IMR-90 (cell line): ENCODE measurements at regions not wholly inside any gene's neighbourhood (a gene's known extent, or its start where the extent isn't known, plus 50 kb on each side); places are given as distances from the start of the nearest gene placed in this dataset.

ENCODE experiments used
- ATAC-seq: fragments of 200-7000 bp; cut with Tn5 transposase; 2 replicates; pipeline ENCODE4 v1.9.1; 2020; ENCODE audit warnings: low read depth, mild to moderate bottlenecking, moderate library complexity
- BruUV-seq: library from RNA; stranded (reverse); fragments of 400-500 nt; replicated peaks from 2 replicates; lab custom pipeline; 2021; lab: Mats Ljungman, UMichigan
- CTCF ChIA-PET: fragments of 300-600 bp; formaldehyde crosslinking; extraction: SDS; loops from one replicate; lab custom pipeline; 2021; ENCODE audit warnings: antibody characterized with exemption; lab: Yijun Ruan, JAX
- POLR2A ChIA-PET: fragments of 300-600 bp; sonication (Branson Sonifier 250); formaldehyde crosslinking; loops from one replicate; lab custom pipeline; 2022; ENCODE audit warnings: antibody characterized with exemption; ENCODE audit not compliant: unreplicated experiment; lab: Charles Lee
- DNase-seq: peaks from one replicate; pipeline ENCODE4 v3.0.0; 2013
- H2AFZ ChIP-seq: replicated peaks from 2 replicates; pipeline ENCODE3; 2013; ENCODE audit warnings: low read length, mild to moderate bottlenecking; ENCODE audit not compliant: poor library complexity
- H2AK5ac ChIP-seq: 2 replicates; pipeline ENCODE4 v1.6.1; 2013; ENCODE audit warnings: low read depth, low read length, inconsistent platforms
- H2AK9ac ChIP-seq: replicated peaks from 2 replicates; pipeline ENCODE3; 2013; ENCODE audit warnings: mild to moderate bottlenecking, low read depth, low read length, moderate library complexity; ENCODE audit not compliant: poor library complexity
- H2BK120ac ChIP-seq: 2 replicates; pipeline ENCODE4 v1.6.1; 2013; ENCODE audit warnings: low read depth, low read length, inconsistent platforms
- H2BK15ac ChIP-seq: 3 replicates; pipeline ENCODE4 v1.6.1; 2013; ENCODE audit warnings: low read depth, low read length, inconsistent platforms
- H2BK20ac ChIP-seq: 2 replicates; pipeline ENCODE4 v1.6.1; 2013; ENCODE audit warnings: low read depth, mild to moderate bottlenecking, inconsistent platforms, low read length, moderate library complexity
- H2BK5ac ChIP-seq: 2 replicates; pipeline ENCODE4 v1.6.1; 2013; ENCODE audit warnings: mild to moderate bottlenecking, low read depth, low read length, inconsistent platforms; ENCODE audit not compliant: poor library complexity, severe bottlenecking
- H3K14ac ChIP-seq: replicated peaks from 2 replicates; pipeline ENCODE4 v1.6.1; 2013; ENCODE audit warnings: low read depth, low read length, inconsistent platforms
- H3K18ac ChIP-seq: 2 replicates; pipeline ENCODE4 v1.6.1; 2013; ENCODE audit warnings: low read depth, low read length, control low read depth
- H3K23ac ChIP-seq: 2 replicates; pipeline ENCODE4 v1.6.1; 2013; ENCODE audit warnings: low read depth, low read length, inconsistent platforms
- H3K27ac ChIP-seq: 2 replicates; pipeline ENCODE4 v1.5.1; 2013; ENCODE audit warnings: mild to moderate bottlenecking, control low read depth, low read length; ENCODE audit not compliant: insufficient read depth
- H3K27me3 ChIP-seq: 2 replicates; pipeline ENCODE4 v1.6.1; 2013; ENCODE audit warnings: low read length; ENCODE audit not compliant: control insufficient read depth, insufficient read depth
- H3K36me3 ChIP-seq: 2 replicates; pipeline ENCODE4 v1.6.1; 2013; ENCODE audit warnings: low read length, mixed read lengths; ENCODE audit not compliant: control insufficient read depth, insufficient read depth
- H3K4ac ChIP-seq: 2 replicates; pipeline ENCODE4 v1.6.1; 2013; ENCODE audit warnings: low read depth, low read length, inconsistent platforms
- H3K4me1 ChIP-seq: 2 replicates; pipeline ENCODE4 v1.6.1; 2013; ENCODE audit warnings: low read length, mixed read lengths; ENCODE audit not compliant: control insufficient read depth, insufficient read depth
- H3K4me2 ChIP-seq: 2 replicates; pipeline ENCODE4 v1.6.1; 2013; ENCODE audit warnings: low read depth, mild to moderate bottlenecking, control low read depth, low read length, moderate library complexity
- H3K4me3 ChIP-seq: 2 replicates; pipeline ENCODE4 v1.5.1; 2013; ENCODE audit warnings: low read depth, mild to moderate bottlenecking, control low read depth, low read length, moderate library complexity; ENCODE audit not compliant: insufficient read depth
- H3K56ac ChIP-seq: 2 replicates; pipeline ENCODE4 v1.6.1; 2013; ENCODE audit warnings: low read length, inconsistent platforms; ENCODE audit not compliant: insufficient read depth; ENCODE audit errors: extremely low read depth
- H3K79me1 ChIP-seq, 2 experiments: 2 replicates each; pipeline ENCODE4 v1.6.1; 2013; ENCODE audit warnings: low read length in 2 of 2, inconsistent platforms in 1 of 2, low read depth in 1 of 2
- H3K9ac ChIP-seq: 2 replicates; pipeline ENCODE4 v1.6.1; 2013; ENCODE audit warnings: low read depth, low read length, control low read depth
- H3K9me1 ChIP-seq: 2 replicates; pipeline ENCODE4 v1.6.1; 2013; ENCODE audit warnings: low read length, inconsistent platforms; ENCODE audit not compliant: insufficient read depth
- H3K9me3 ChIP-seq: 2 replicates; pipeline ENCODE4 v1.6.1; 2013; ENCODE audit warnings: low read length; ENCODE audit not compliant: control insufficient read depth, insufficient read depth
- H4K20me1 ChIP-seq: 2 replicates; pipeline ENCODE4 v1.6.1; 2013; ENCODE audit warnings: low read length, inconsistent platforms; ENCODE audit not compliant: insufficient read depth
- H4K5ac ChIP-seq: 2 replicates; pipeline ENCODE4 v1.6.1; 2013; ENCODE audit warnings: mild to moderate bottlenecking, low read depth, low read length, control low read depth
- H4K8ac ChIP-seq, 2 experiments: 2 replicates each; pipeline ENCODE4 v1.6.1; 2013; ENCODE audit warnings: low read depth in 2 of 2, low read length in 2 of 2, control low read depth in 1 of 2, inconsistent platforms in 1 of 2
- H4K91ac ChIP-seq: 2 replicates; pipeline ENCODE4 v1.6.1; 2013; ENCODE audit warnings: low read depth, low read length, inconsistent platforms; ENCODE audit not compliant: insufficient read depth
- BHLHE40 ChIP-seq: fragments of 150-350 bp; IDR thresholded peaks from 2 replicates; pipeline ENCODE4 v1.6.1; 2016; ENCODE audit warnings: mild to moderate bottlenecking, low read depth, low read length
- CEBPB ChIP-seq: IDR thresholded peaks from 2 replicates; pipeline ENCODE4 v1.6.1; 2012; ENCODE audit warnings: low read depth, low read length, improper control_type of control experiment
- CHD1 ChIP-seq: IDR thresholded peaks from 2 replicates; pipeline ENCODE4 v1.6.1; 2012; ENCODE audit warnings: low read depth, low read length, improper control_type of control experiment
- FOS ChIP-seq: fragments of 150-350 bp; IDR thresholded peaks from 2 replicates; pipeline ENCODE4 v1.6.1; 2016; ENCODE audit warnings: low read depth, low read length
- MAFK ChIP-seq: IDR thresholded peaks from 2 replicates; pipeline ENCODE4 v1.6.1; 2012; ENCODE audit warnings: low read depth, low read length, improper control_type of control experiment
- MAZ ChIP-seq: IDR thresholded peaks from 2 replicates; pipeline ENCODE4 v1.6.1; 2012; ENCODE audit warnings: low read depth, mild to moderate bottlenecking, low read length, improper control_type of control experiment, moderate library complexity, borderline replicate concordance
- MXI1 ChIP-seq: IDR thresholded peaks from 2 replicates; pipeline ENCODE4 v1.6.1; 2012; ENCODE audit warnings: low read depth, mild to moderate bottlenecking, low read length, moderate library complexity, borderline replicate concordance
- NFE2L2 ChIP-seq: fragments of 150-350 bp; IDR thresholded peaks from 2 replicates; pipeline ENCODE4 v1.6.1; 2016; ENCODE audit warnings: low read depth, mild to moderate bottlenecking, low read length
- POLR2A ChIP-seq: IDR thresholded peaks from 2 replicates; pipeline ENCODE4 v1.6.1; 2012; ENCODE audit warnings: mild to moderate bottlenecking, low read depth, low read length
- RAD21 ChIP-seq: IDR thresholded peaks from 2 replicates; pipeline ENCODE4 v1.6.1; 2012; ENCODE audit warnings: low read length, improper control_type of control experiment
- RCOR1 ChIP-seq: IDR thresholded peaks from 2 replicates; pipeline ENCODE4 v1.6.1; 2012; ENCODE audit warnings: mild to moderate bottlenecking, low read length, improper control_type of control experiment; ENCODE audit not compliant: insufficient replicate concordance
- RFX5 ChIP-seq: IDR thresholded peaks from 2 replicates; pipeline ENCODE4 v1.8.0; 2012; ENCODE audit warnings: low read depth, mild to moderate bottlenecking, low read length, moderate library complexity
- SMC3 ChIP-seq: fragments of 150-350 bp; IDR thresholded peaks from 2 replicates; pipeline ENCODE4 v1.6.1; 2016; ENCODE audit warnings: low read depth, mild to moderate bottlenecking, antibody characterized with exemption, low read length, moderate library complexity
- USF2 ChIP-seq: fragments of 150-350 bp; IDR thresholded peaks from 2 replicates; pipeline ENCODE4 v1.6.1; 2017; ENCODE audit warnings: mild to moderate bottlenecking, antibody characterized with exemption, low read length, low read depth
- WGBS, 2 experiments: methylation state at CpG; one replicate each; pipeline versions ENCODE4 v1.1.5 to v1.1.7; 2013; ENCODE audit warnings: missing lambda C conversion rate in 2 of 2; ENCODE audit not compliant: insufficient read length in 1 of 2; ENCODE audit errors: extremely low coverage in 2 of 2; 5-methylcytosine and 5-hydroxymethylcytosine counted together
- dilution Hi-C: fragments of 300-500 bp; cut with HindIII; formaldehyde crosslinking; loops from one replicate; pipeline ENCODE4 v1.14.3; 2018; ENCODE audit warnings: low sequenced_read_pairs; ENCODE audit not compliant: unreplicated experiment
- in situ Hi-C: fragments of 300-500 bp; cut with MboI; formaldehyde crosslinking; loops from 3 replicates; pipeline ENCODE4 v1.14.3; 2019; ENCODE audit warnings: low sequenced_read_pairs, inconsistent platforms, mixed read lengths
- intact Hi-C: fragments of 100-400 bp; cut with micrococcal nuclease; formaldehyde crosslinking; loops from 2 replicates; pipeline ENCODE4 v1.10.0; 2022
- TF ChIP-seq, protein P1 (sequence below): conservative IDR thresholded peaks from 2 replicates; pipeline ENCODE4 v1.5.1; 2012; ENCODE audit warnings: mild to moderate bottlenecking, low read depth, low read length, improper control_type of control experiment
- TF ChIP-seq, protein P2 (sequence below): fragments of 150-350 bp; IDR thresholded peaks from 2 replicates; pipeline ENCODE4 v1.6.1; 2016; ENCODE audit warnings: low read depth, mild to moderate bottlenecking, low read length, moderate library complexity, borderline replicate concordance

DNA sequence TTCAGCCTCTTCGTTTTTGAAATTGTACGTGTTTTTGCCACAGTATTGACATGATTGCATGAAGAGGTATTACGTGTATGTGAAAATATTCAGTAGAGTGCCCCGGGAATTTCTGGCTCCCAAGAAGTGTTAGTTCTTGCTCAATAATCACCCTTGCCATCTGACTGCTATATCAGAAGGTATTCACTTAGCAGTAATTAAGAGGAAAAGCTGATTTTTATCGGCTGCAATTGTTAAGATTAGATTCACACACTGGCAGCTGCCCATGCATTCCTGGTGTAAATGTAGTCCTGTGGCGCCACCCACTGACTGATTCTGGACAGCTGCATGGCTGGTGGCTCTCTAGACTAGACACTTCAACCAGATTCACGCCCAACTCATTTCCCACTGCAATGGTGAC lies 440.1 kb upstream of the ADAMTS16 start:
- H3K27me3 ChIP-seq = no peaks in the 10 kb centered on the region
- H3K27ac ChIP-seq = no peak overlapping the region
- H4K5ac ChIP-seq = no peak overlapping the region
- H2AFZ ChIP-seq = no peak overlapping the region
- TF ChIP-seq, protein P1, sequence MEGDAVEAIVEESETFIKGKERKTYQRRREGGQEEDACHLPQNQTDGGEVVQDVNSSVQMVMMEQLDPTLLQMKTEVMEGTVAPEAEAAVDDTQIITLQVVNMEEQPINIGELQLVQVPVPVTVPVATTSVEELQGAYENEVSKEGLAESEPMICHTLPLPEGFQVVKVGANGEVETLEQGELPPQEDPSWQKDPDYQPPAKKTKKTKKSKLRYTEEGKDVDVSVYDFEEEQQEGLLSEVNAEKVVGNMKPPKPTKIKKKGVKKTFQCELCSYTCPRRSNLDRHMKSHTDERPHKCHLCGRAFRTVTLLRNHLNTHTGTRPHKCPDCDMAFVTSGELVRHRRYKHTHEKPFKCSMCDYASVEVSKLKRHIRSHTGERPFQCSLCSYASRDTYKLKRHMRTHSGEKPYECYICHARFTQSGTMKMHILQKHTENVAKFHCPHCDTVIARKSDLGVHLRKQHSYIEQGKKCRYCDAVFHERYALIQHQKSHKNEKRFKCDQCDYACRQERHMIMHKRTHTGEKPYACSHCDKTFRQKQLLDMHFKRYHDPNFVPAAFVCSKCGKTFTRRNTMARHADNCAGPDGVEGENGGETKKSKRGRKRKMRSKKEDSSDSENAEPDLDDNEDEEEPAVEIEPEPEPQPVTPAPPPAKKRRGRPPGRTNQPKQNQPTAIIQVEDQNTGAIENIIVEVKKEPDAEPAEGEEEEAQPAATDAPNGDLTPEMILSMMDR = no peak
- no peak for TF ChIP-seq USF2
- no peak for TF ChIP-seq CHD1
- no peak for TF ChIP-seq SMC3
- no peak for TF ChIP-seq NFE2L2
- TF ChIP-seq MXI1 = no peak
- no peak for TF ChIP-seq BHLHE40
- TF ChIP-seq MAFK = no peak
- TF ChIP-seq CEBPB = no peak
- TF ChIP-seq FOS = no peak
- TF ChIP-seq RCOR1 = no peak
- no peak for TF ChIP-seq POLR2A
- no peak for TF ChIP-seq MAZ
- TF ChIP-seq RAD21 = no peak
- TF ChIP-seq, protein P2, sequence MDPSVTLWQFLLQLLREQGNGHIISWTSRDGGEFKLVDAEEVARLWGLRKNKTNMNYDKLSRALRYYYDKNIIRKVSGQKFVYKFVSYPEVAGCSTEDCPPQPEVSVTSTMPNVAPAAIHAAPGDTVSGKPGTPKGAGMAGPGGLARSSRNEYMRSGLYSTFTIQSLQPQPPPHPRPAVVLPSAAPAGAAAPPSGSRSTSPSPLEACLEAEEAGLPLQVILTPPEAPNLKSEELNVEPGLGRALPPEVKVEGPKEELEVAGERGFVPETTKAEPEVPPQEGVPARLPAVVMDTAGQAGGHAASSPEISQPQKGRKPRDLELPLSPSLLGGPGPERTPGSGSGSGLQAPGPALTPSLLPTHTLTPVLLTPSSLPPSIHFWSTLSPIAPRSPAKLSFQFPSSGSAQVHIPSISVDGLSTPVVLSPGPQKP = no peak
- no peak for TF ChIP-seq RFX5
- no peak overlapping the region for H3K9ac ChIP-seq
- no peaks in the 10 kb centered on the region for H3K79me1 ChIP-seq
- H3K9me3 ChIP-seq = peaks cover 5% of the 10 kb centered on the region
- in situ Hi-C loops = no loop called here
- H4K20me1 ChIP-seq = no peaks in the 10 kb centered on the region
- intact Hi-C loops = no loop called here
- no peak overlapping the region for H3K4ac ChIP-seq
- no peak overlapping the region for H3K4me2 ChIP-seq
- H3K4me1 ChIP-seq = no peaks in the 10 kb centered on the region
- no peak overlapping the region for H3K23ac ChIP-seq
- H2BK120ac ChIP-seq = no peak overlapping the region
- 8% methylated on average over 2 of the region's 7 CpGs; no CpG with 5 or more reads in 1 of the 2 experiments for WGBS, 2 experiments
- no peak overlapping the region for H2BK15ac ChIP-seq
- H4K91ac ChIP-seq = no peak overlapping the region
- BruUV-seq = no TSS peak
- CTCF ChIA-PET = interaction anchor here (0.6 kb wide), 1 partner anchor 124 kb away, joined by 4 read pairs; no protein-coding TSS in a partner anchor
- no peak overlapping the region for H4K8ac ChIP-seq
- no peak overlapping the region for H3K18ac ChIP-seq
- no peak overlapping the region for H2BK20ac ChIP-seq
- H2BK5ac ChIP-seq = no peak overlapping the region
- H2AK5ac ChIP-seq = no peak overlapping the region
- dilution Hi-C loops = no loop called here
- POLR2A ChIA-PET = no interaction called here
- H3K36me3 ChIP-seq = no peaks in the 10 kb centered on the region
- no peak overlapping the region for H3K14ac ChIP-seq
- no peaks in the 10 kb centered on the region for H3K9me1 ChIP-seq
- no peak overlapping the region for H3K4me3 ChIP-seq
- no peak overlapping the region for H2AK9ac ChIP-seq
- no peak overlapping the region for H3K56ac ChIP-seq
- ATAC-seq (no peak), DNase-seq (no peak)
